Glutamatergic neuron (in vitro differentiated cells): ENCODE measurements at regions not wholly inside any gene's neighbourhood (a gene's known extent, or its start where the extent isn't known, plus 50 kb on each side); places are given as distances from the start of the nearest gene placed in this dataset.

Source experiments
- DNase-seq: peaks from one replicate; pipeline ENCODE4 v3.0.0; 2022
- H3K27ac Mint-ChIP-seq: one replicate; pipeline ENCODE4 v1.8.0; 2020; ENCODE audit warnings: mild to moderate bottlenecking, mixed read lengths, inconsistent platforms; ENCODE audit not compliant: unreplicated experiment
- H3K27me3 Mint-ChIP-seq: one replicate; pipeline ENCODE4 v1.8.0; 2020; ENCODE audit warnings: mild to moderate bottlenecking, moderate library complexity, mixed read lengths, inconsistent platforms; ENCODE audit not compliant: unreplicated experiment
- H3K36me3 Mint-ChIP-seq: one replicate; pipeline ENCODE4 v1.8.0; 2020; ENCODE audit warnings: mild to moderate bottlenecking, mixed read lengths, inconsistent platforms; ENCODE audit not compliant: unreplicated experiment
- H3K4me1 Mint-ChIP-seq: one replicate; pipeline ENCODE4 v1.8.0; 2020; ENCODE audit warnings: mild to moderate bottlenecking, low read depth, mixed read lengths, inconsistent platforms; ENCODE audit not compliant: unreplicated experiment
- H3K4me3 Mint-ChIP-seq: one replicate; pipeline ENCODE4 v1.8.0; 2020; ENCODE audit warnings: mild to moderate bottlenecking, mixed read lengths, inconsistent platforms; ENCODE audit not compliant: unreplicated experiment
- H3K9me3 Mint-ChIP-seq: one replicate; pipeline ENCODE4 v1.8.0; 2020; ENCODE audit warnings: mild to moderate bottlenecking, moderate library complexity, mixed read lengths, inconsistent platforms; ENCODE audit not compliant: unreplicated experiment
- CTCF ChIP-seq: fragments of 200-600 bp; sonication (generic); IDR thresholded peaks from one replicate; pipeline ENCODE4 v1.5.0; 2021; ENCODE audit not compliant: partially characterized antibody, unreplicated experiment

GRCh38 chr2:173488861-173489260 is 134.2 kb downstream of the CDCA7 start:
- H3K4me3 Mint-ChIP-seq, result no peak overlapping the region
- no peak overlapping the region for H3K27ac Mint-ChIP-seq

DNA sequence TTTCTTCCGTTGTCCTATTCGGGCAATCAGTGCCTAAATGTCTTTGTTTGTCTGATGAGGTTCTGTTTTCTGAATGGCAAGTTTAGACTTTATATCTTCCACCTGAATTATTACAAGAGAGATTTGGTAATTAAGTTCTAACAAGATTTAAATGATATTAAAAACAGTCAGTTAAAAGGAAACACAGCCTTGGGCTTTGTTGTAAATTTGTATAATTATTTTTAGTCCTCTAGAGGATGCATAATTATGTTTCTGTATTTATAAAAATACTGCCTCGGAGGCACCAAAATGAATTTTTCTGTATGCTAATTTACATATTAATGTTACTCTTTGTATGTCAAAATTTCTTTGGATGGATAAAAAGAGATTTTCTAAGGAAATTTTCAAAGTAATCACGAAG is 136.7 kb downstream of the CDCA7 start:
- no peaks in the 10 kb centered on the region for H3K36me3 Mint-ChIP-seq
- H3K27ac Mint-ChIP-seq, result no peak overlapping the region
- H3K4me3 Mint-ChIP-seq, result no peak overlapping the region
- no peaks in the 10 kb centered on the region for H3K9me3 Mint-ChIP-seq
- DNase-seq, result no peak
- TF ChIP-seq CTCF, result no peak
- H3K4me1 Mint-ChIP-seq, result no peaks in the 10 kb centered on the region
- H3K27me3 Mint-ChIP-seq, result no peaks in the 10 kb centered on the region

More at GRCh38 chr2:173488861-173489260, 134.2 kb downstream of the CDCA7 start:
- H3K27me3 Mint-ChIP-seq, result no peaks in the 10 kb centered on the region
- no peaks in the 10 kb centered on the region for H3K36me3 Mint-ChIP-seq
- no peak for TF ChIP-seq CTCF
- no peak for DNase-seq
- no peaks in the 10 kb centered on the region for H3K9me3 Mint-ChIP-seq
- no peaks in the 10 kb centered on the region for H3K4me1 Mint-ChIP-seq

GRCh38 chr2:173493874-173494273 is 139.2 kb downstream of the CDCA7 start:
- no peak overlapping the region for H3K4me3 Mint-ChIP-seq
- DNase-seq, result no peak
- no peak for TF ChIP-seq CTCF
- no peaks in the 10 kb centered on the region for H3K4me1 Mint-ChIP-seq
- H3K9me3 Mint-ChIP-seq, result no peaks in the 10 kb centered on the region
- H3K27ac Mint-ChIP-seq, result no peak overlapping the region
- no peaks in the 10 kb centered on the region for H3K36me3 Mint-ChIP-seq
- no peaks in the 10 kb centered on the region for H3K27me3 Mint-ChIP-seq

GRCh38 chr2:173496746-173497145 is 142.1 kb downstream of the CDCA7 start:
- Mint-ChIP-seq H3K27ac (no peak overlapping the region), H3K36me3 (peaks cover 8% of the 10 kb centered on the region), H3K27me3 (no peaks in the 10 kb centered on the region), H3K9me3 (peaks cover 4% of the 10 kb centered on the region), H3K4me1 (no peaks in the 10 kb centered on the region), H3K4me3 (no peak overlapping the region)
- TF ChIP-seq CTCF, result no peak
- DNase-seq, result no peak

DNA sequence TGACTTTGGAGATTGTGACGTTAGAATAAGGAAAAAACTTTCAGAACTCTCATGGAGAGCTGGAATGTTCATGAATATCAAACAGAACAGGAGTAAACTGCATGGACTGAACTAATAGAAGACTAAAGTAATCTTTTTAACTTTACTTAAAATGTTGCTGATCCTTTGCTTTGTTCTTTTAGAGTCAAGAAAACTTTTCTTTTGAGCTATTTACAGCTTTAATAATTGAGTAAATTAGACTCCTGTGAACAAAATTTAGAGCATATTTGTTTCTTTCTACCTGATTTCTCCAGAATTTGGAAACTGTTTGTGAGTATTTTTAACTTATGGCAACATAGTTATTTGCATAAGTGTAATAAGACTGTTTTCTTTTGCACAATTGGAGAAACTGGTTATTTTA is 146.3 kb downstream of the CDCA7 start:
- DNase-seq, result no peak
- peaks cover 1% of the 10 kb centered on the region for H3K27me3 Mint-ChIP-seq
- H3K4me3 Mint-ChIP-seq, result no peak overlapping the region

More for the DNA sequence above, 146.3 kb downstream of the CDCA7 start:
- no peak overlapping the region for H3K27ac Mint-ChIP-seq
- H3K36me3 Mint-ChIP-seq, result peaks cover 13% of the 10 kb centered on the region
- peaks cover 7% of the 10 kb centered on the region for H3K9me3 Mint-ChIP-seq
- no peaks in the 10 kb centered on the region for H3K4me1 Mint-ChIP-seq
- TF ChIP-seq CTCF, result no peak
